Epithelial cell of esophagus (primary cell): ENCODE measurements at regions not wholly inside any gene's neighbourhood (a gene's known extent, or its start where the extent isn't known, plus 50 kb on each side); places are given as distances from the start of the nearest gene placed in this dataset.

Source experiments
- DNase-seq: peaks from one replicate; pipeline ENCODE4 v3.0.0; 2010; ENCODE audit warnings: low read depth
- H3K4me3 ChIP-seq: 2 replicates; pipeline ENCODE4 v1.5.1; 2011; ENCODE audit warnings: mild to moderate bottlenecking, low read length, control low read depth
- TF ChIP-seq, protein P1 (sequence below): IDR thresholded peaks from 2 replicates; pipeline ENCODE4 v1.5.1; 2011; ENCODE audit warnings: low read depth, mild to moderate bottlenecking, low read length, control low read depth, inconsistent platforms; ENCODE audit not compliant: insufficient read depth; ENCODE audit errors: missing control alignments

DNA sequence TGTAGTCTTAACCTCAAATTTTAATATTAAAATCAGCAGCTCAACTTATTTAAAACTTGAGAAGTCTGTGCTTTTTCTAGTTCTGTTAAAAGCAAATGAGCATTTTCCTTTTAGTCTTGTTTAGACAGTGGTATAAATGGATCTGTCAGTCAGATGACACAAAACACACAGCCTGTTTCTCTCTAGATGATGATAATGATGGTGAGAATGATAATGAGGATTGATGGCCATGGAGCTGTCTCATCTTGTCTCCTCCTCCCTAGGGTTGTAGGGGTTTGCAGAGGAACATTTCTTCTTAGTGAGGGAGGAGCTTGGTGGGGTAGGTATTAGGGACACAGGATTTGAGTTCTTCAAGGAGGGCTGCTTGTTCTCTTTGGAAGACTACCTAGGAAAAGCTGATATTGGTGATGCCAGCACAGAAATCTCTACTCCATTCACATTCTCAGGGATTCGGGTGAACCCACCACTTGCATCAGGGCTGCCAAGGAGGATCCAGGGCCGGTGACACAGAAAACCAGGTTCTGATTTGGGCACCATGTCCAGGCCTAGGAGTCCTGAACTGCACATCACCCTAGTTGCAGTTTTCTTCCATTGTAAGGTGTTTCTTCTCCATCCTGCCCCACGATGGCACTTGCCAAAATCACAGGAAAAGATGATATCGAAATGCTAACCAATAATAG is 147.6 kb downstream of the RHOU start:
- H3K4me3 ChIP-seq = no peak overlapping the region
- DNase-seq = no peak
- TF ChIP-seq, protein P1, sequence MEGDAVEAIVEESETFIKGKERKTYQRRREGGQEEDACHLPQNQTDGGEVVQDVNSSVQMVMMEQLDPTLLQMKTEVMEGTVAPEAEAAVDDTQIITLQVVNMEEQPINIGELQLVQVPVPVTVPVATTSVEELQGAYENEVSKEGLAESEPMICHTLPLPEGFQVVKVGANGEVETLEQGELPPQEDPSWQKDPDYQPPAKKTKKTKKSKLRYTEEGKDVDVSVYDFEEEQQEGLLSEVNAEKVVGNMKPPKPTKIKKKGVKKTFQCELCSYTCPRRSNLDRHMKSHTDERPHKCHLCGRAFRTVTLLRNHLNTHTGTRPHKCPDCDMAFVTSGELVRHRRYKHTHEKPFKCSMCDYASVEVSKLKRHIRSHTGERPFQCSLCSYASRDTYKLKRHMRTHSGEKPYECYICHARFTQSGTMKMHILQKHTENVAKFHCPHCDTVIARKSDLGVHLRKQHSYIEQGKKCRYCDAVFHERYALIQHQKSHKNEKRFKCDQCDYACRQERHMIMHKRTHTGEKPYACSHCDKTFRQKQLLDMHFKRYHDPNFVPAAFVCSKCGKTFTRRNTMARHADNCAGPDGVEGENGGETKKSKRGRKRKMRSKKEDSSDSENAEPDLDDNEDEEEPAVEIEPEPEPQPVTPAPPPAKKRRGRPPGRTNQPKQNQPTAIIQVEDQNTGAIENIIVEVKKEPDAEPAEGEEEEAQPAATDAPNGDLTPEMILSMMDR = no peak

DNA sequence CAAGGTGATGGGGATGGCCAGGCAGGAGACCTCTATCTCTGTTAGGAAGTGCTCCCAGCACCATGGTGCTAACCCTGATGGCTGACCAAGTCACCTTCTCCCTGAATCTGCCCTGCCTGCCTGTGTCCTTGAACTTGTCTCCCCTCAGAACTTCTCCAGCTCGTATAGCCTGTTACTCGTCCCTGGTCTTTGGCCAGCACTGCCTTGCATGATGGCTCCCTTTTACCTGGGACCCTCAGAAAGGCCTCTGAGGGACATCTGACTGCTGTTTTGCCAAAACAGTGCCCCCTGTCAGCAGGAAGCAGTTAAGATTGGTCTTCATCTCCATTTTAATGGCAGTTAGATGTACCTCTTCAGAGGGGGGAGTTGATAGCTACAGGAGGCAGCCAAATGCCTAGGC is 148.3 kb downstream of the RHOU start:
- DNase-seq = no peak
- TF ChIP-seq, protein P1 = no peak
- H3K4me3 ChIP-seq = no peak overlapping the region

DNA sequence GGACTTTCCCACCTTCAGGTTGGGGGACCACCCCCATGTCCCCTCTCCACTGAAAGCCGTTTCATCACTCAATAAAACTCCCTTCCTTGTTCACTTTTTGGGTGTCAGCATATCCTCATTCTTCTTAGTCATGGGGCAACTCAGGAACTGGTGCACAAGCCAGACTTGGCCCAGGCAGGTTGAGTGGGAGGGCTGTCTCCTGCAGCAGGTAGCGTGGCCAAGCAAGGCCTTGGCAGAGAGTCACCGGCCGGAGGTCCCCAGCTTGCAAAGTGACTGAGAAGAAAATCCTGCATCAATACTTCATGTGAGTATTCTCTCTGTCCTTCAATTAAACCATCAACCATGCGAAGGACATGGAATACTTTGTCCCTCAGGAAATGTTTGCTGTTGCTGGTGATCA is 148.9 kb downstream of the RHOU start:
- no peak for DNase-seq
- no peak overlapping the region for H3K4me3 ChIP-seq
- TF ChIP-seq, protein P1 = no peak

DNA sequence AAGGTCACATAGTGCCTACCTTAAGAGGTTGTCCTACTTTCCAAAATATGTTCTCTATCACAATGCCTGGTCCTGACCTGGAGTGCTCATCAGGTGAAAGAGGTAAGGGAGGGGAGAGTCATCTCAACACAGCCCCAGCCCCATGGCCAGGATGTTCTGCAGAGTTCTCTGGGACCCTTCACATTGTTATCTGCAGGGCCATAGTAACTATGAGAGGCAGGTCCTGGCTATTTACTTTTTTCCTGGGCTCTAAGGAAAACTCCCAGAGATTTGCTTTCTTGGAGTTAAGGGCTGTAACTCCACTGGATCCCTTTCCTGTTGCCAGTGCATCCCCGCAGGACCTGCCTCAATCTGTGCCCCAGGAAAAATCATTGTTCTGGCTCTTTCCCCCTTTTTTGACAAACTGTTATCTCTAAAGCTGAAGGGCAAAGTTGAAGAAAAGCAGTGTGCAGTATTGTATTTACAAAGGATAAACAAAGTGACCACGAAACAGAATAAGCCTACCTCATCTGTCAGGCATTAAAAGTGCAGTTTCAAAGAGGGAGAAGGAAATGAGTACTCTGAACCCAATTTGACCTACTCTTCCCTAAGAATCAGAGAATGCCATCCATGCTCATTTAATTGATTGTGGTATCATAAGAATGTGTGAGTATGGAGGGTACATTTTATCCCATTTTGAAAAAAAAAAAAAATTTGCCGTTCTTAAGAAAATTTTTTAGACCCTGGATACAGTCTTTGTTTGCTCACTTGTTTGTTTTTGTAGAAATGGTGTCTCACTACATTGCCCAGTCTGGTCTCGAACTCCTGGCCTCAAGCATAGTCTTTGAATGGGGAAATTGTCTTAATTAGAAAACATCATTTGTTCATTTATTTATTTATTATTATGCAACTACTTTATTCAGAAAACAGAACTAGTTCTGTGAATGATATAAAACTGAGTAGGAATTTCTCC is 149.6 kb downstream of the RHOU start:
- H3K4me3 ChIP-seq = no peak overlapping the region
- TF ChIP-seq, protein P1 = no peak
- no peak for DNase-seq

DNA sequence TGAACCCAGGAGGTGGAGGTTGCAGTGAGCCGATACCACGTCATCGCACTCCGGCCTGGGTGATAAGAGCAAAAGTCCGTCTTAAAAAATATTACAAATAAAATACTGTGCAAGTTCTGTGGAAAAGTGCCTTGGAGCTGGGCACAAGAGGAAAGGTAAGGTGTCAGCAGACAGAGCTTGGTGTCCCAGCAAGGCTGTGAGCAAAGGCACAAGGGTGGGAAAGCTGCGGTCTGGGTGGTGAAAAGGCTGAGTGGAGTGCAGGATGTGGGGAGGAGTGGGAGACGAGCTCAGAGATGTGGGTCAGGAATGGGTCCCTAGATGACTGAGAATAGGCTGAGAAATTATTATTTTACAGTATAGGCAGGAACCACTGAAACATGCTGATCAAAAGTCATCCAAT is 150.6 kb downstream of the RHOU start:
- no peak for DNase-seq
- no peak overlapping the region for H3K4me3 ChIP-seq
- TF ChIP-seq, protein P1 = no peak

DNA sequence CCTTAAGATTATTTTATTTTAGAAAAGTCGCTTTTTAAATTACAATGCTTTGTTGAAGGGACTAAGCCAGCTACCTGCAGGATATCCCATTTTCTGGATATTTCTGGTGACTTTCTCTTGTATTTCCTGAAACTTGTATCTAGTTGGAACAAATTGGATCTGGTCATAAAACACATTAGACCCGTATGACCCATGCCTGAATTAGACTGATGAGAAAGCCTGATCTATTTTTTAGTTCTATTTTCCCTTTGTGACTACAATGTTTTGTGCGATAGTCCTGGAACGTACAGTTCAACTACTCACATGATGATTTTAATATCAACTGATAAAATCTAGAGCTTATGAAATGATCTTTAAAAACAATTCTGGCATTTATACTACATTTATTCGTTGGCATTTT is 151.8 kb downstream of the RHOU start:
- no peak for DNase-seq
- TF ChIP-seq, protein P1 = no peak
- no peak overlapping the region for H3K4me3 ChIP-seq
